ENCODE measurements at regions not wholly inside any gene's neighbourhood (a gene's known extent, or its start where the extent isn't known, plus 50 kb on each side); places are given as distances from the start of the nearest gene placed in this dataset.

DNA sequence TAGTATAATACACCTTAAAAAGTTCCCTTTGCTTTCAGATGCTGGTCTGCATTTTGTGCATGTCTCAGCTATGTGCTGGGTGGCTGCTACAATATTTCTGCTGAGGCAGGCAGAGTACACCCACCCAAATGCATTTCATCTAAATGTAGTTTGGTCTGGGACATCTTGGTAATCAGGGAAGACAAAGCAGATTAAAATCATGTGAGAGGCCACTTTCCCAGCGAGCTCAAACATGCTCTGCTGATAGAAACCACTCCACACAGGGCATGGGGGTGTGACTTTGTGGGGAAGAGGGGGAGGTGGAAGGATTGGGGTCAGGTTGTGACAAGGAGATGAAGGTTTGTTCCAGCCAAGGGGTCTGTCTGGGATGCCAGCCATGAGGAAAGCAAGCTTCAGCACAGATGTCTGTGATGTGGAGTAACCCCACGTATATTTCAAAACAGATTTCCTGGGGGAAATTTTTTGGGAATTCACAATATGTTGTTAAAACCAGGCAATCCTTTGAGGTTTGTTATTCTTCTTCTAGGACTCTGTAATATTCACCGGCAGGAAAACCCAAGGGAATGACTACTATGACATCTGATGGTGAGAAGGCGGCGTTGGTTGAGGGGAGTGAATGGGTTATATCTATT, 255.1 kb upstream of the FGGY start:
- TF ChIP-seq, protein P1, sequence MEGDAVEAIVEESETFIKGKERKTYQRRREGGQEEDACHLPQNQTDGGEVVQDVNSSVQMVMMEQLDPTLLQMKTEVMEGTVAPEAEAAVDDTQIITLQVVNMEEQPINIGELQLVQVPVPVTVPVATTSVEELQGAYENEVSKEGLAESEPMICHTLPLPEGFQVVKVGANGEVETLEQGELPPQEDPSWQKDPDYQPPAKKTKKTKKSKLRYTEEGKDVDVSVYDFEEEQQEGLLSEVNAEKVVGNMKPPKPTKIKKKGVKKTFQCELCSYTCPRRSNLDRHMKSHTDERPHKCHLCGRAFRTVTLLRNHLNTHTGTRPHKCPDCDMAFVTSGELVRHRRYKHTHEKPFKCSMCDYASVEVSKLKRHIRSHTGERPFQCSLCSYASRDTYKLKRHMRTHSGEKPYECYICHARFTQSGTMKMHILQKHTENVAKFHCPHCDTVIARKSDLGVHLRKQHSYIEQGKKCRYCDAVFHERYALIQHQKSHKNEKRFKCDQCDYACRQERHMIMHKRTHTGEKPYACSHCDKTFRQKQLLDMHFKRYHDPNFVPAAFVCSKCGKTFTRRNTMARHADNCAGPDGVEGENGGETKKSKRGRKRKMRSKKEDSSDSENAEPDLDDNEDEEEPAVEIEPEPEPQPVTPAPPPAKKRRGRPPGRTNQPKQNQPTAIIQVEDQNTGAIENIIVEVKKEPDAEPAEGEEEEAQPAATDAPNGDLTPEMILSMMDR (IDR thresholded peaks at IDR 0.05; ENCODE audit: insufficient read depth, low read length, missing control alignments), result peak; percentile 4
- H3K4me3 ChIP-seq (ENCODE audit: low read depth, low read length), result no peak overlapping the region
- ChIA-PET POLR2A (interaction anchor here (0.8 to 1.3 kb wide), 4 partner anchors 10 to 662 kb away, joined by 3 to 5 read pairs (median 3); partner anchors contain the start of gene JUN), CTCF (interaction anchor here (0.7 to 3.4 kb wide), 8 partner anchors 10 to 718 kb away, joined by 3 to 15 read pairs (median 4); no protein-coding TSS in a partner anchor)
- no peak for DNase-seq (ENCODE audit: low read depth, low spot score)

DNA sequence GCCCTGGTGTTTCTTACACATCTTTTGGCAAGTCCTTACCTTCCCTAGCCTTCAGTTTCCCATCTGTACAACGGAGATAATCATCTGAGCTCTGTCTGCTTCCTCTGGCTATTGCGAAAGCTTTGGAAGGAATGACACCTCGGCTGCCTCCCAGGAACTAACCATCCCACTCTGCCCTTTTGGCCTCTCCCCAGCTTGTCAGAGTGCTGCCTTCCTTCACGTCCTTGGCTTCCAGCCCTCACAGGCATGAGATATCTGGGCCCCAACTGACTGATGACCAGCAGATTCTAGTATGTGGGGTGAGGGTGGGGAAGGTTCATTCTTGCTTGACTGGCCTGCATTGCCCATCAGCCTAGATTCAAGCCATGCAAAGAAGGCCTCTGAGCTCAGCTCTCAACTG, 253.1 kb upstream of the FGGY start:
- CTCF ChIA-PET, result interaction anchor here (0.9 to 2.5 kb wide), 3 partner anchors 12 to 655 kb away, joined by 3 to 10 read pairs (median 6); no protein-coding TSS in a partner anchor
- TF ChIP-seq, protein P1 (IDR thresholded peaks at IDR 0.05; ENCODE audit: insufficient read depth, low read length, missing control alignments), result no peak
- no peak overlapping the region for H3K4me3 ChIP-seq (ENCODE audit: low read depth, low read length)
- peak; percentile 92 for DNase-seq (ENCODE audit: low read depth, low spot score)
- POLR2A ChIA-PET, result interaction anchor here (0.8 to 1.5 kb wide), 7 partner anchors 14 to 281 kb away, joined by 3 to 8 read pairs (median 3); partner anchors contain the start of gene JUN

DNA sequence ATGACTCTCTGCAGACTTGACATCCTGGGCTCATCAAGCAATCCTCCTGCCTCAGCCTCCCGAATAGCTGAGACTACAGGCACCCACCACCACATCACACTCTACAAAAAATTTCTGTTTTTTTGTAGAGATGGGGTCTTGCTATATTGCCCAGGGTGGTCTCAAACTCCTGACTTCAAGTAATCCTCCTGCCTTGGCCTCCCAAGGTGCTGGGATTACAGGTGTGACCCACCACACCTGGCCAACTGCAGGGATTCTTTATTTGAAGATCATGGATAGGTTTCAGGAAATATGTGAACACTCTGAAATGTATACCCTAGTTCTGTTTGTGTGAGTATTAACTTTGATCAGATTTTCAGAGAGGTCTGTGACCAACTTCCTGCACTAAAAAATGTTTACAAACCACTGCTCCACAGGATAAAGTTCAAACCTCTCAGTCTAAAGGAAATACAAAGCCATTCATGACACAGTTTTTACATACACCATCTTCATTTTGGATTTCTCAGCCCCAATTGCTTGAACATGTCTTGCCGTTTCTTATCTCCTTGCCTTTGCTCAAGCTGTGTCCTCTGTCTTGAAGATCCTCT, 252.3 kb upstream of the FGGY start:
- ChIA-PET CTCF (interaction anchor here (0.6 to 2.5 kb wide), 3 partner anchors 12 to 265 kb away, joined by 3 to 10 read pairs (median 3); no protein-coding TSS in a partner anchor), POLR2A (interaction anchor here (0.8 to 1.5 kb wide), 4 partner anchors 15 to 261 kb away, joined by 3 to 8 read pairs (median 6); partner anchors contain the start of gene JUN)
- TF ChIP-seq, protein P1 (IDR thresholded peaks at IDR 0.05; ENCODE audit: insufficient read depth, low read length, missing control alignments), result no peak
- no peak for DNase-seq (ENCODE audit: low read depth, low spot score)
- H3K4me3 ChIP-seq (ENCODE audit: low read depth, low read length), result no peak overlapping the region

DNA sequence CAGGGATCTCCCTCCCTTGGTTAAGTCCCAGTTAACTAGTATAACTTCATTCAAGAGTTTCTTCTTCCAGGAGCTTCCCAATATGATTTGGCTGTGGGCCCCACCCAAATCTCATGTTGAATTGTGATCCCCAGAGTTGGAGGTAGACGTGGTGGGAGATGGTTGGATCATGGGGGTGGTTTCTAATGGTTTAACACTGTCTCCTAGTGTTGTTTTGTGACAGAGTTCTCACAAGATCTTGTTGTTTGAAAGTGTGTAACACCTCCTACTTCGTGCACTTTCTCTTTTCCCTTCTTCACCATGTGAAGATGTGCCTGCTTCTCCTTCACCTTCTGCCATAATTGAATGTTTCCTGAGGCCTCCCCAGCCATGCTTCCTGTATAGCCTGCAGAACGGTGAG, 251.8 kb upstream of the FGGY start:
- H3K4me3 ChIP-seq (ENCODE audit: low read depth, low read length), result no peak overlapping the region
- POLR2A ChIA-PET, result no interaction called here
- CTCF ChIA-PET, result interaction anchor here (0.6 to 1.2 kb wide), 2 partner anchors 16 to 20 kb away, joined by 3 read pairs; no protein-coding TSS in a partner anchor
- TF ChIP-seq, protein P1 (IDR thresholded peaks at IDR 0.05; ENCODE audit: insufficient read depth, low read length, missing control alignments), result no peak
- DNase-seq (ENCODE audit: low read depth, low spot score), result no peak

DNA sequence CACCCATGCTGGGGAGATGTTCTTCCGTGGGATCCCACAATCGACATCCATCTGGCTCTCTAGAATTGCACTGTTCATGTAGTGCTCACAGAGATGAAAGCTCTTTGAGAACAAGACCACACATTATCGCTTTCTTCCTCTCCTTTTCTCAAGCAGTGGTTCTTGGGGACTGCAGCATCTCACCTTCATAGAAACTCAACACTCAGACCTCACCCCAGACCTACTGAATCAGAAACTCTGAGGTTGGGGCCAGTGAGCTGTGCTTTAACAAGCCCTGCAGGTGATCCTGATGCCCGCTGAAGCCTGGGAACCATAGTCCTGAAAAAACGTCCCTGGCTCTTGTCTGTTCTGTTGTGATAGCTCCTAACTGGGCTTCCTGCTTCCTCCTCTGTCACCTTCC, 251.3 kb upstream of the FGGY start:
- ChIA-PET CTCF (interaction anchor here (1.0 to 1.2 kb wide), 2 partner anchors 16 to 714 kb away, joined by 3 read pairs; no protein-coding TSS in a partner anchor), POLR2A (no interaction called here)
- TF ChIP-seq, protein P1 (IDR thresholded peaks at IDR 0.05; ENCODE audit: insufficient read depth, low read length, missing control alignments), result no peak
- no peak for DNase-seq (ENCODE audit: low read depth, low spot score)
- H3K4me3 ChIP-seq (ENCODE audit: low read depth, low read length), result no peak overlapping the region

DNA sequence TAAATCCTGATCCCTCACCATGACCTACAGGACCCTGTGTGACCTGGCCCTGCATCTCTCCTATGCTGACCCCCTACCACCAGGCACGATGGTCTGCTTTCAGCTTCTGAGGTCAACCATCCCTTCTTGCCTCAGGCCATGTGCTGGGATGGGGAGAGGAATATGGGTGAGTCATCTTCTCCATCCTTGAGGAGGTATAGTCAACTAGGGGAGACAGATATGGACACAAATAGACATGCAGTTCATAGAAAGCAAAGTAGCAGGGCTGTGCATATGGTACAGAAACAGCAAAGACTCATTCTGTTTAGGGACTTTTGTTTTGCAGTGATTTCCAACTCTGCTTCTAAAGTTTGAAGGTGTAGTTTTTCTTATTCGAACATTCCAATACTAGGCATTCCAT, 250.8 kb upstream of the FGGY start:
- TF ChIP-seq, protein P1 (IDR thresholded peaks at IDR 0.05; ENCODE audit: insufficient read depth, low read length, missing control alignments), result no peak
- POLR2A ChIA-PET, result no interaction called here
- H3K4me3 ChIP-seq (ENCODE audit: low read depth, low read length), result no peak overlapping the region
- DNase-seq (ENCODE audit: low read depth, low spot score), result no peak
- CTCF ChIA-PET, result interaction anchor here (1.0 to 1.2 kb wide), 3 partner anchors 10 to 714 kb away, joined by 3 to 4 read pairs (median 3); no protein-coding TSS in a partner anchor
